ENCODE measurements at regions not wholly inside any gene's neighbourhood (a gene's known extent, or its start where the extent isn't known, plus 50 kb on each side); places are given as distances from the start of the nearest gene placed in this dataset.

- Histone ChIP-seq H3K27ac (ENCODE audit: low read depth in 2 of 2, low read length in 1 of 2) (no peak overlapping the region), H3K9ac (no peak overlapping the region), H3K4me3 (ENCODE audit: low read depth in 2 of 2, low read length in 1 of 2) (peak overlapping the region in 1 of 2 experiments; percentile 10; a peak in 1 of 4 replicates), H3K4me1 (ENCODE audit: control insufficient read depth in 1 of 2, insufficient read depth in 2 of 2, low read depth in 1 of 2, low read length in 1 of 2) (no peaks in the 10 kb centered on the region; a peak in 1 of 4 replicates), H3K27me3 (ENCODE audit: insufficient read depth) (no peaks in the 10 kb centered on the region), H3F3A (replicated peaks; ENCODE audit: insufficient read depth) (no peaks in the 10 kb centered on the region), H3K9me2 (no peaks in the 10 kb centered on the region), H3K79me2 (ENCODE audit: insufficient read depth) (no peaks in the 10 kb centered on the region), H2AFZ (ENCODE audit: low read depth) (no peak overlapping the region), H4K20me1 (ENCODE audit: insufficient read depth) (no peaks in the 10 kb centered on the region), H3K36me3 (replicated peaks in 1 of 2; ENCODE audit: control insufficient read depth in 1 of 2, insufficient read depth in 2 of 2, low read length in 1 of 2) (no peaks in the 10 kb centered on the region), H3K9me3 (no peaks in the 10 kb centered on the region), H3K4me2 (no peak overlapping the region)
- ChIA-PET CTCF (interaction anchor here (8.3 kb wide), 1 partner anchor 90 kb away, joined by 98 read pairs; no protein-coding TSS in a partner anchor), POLR2A (no interaction called here)
- TF ChIP-seq SMC3 (IDR thresholded peaks at IDR 0.05; ENCODE audit: low read depth, low read length): peak; percentile 37; the same call in 1 of the 2 replicates
- no peak for TF ChIP-seq USF1 (IDR thresholded peaks at IDR 0.05; ENCODE audit: borderline replicate concordance, low read depth)
- peak; percentile 86 for TF ChIP-seq CTCF (IDR thresholded peaks at IDR 0.05)
- TF ChIP-seq RAD21 (IDR thresholded peaks at IDR 0.05; ENCODE audit: low read length): peak; percentile 76
- TF ChIP-seq USF2 (IDR thresholded peaks at IDR 0.05; ENCODE audit: borderline replicate concordance, low read depth, low read length): no peak
- 6% methylated on average over 4 of the region's 4 CpGs for WGBS (ENCODE audit: low lambda C conversion rate)
- peak; percentile 45 for DNase-seq
Measured at GRCh38 chr3:132253262-132253878, 63.8 kb upstream of the ACP3 start.

GRCh38 chr3:132254076-132254755 is 63.0 kb upstream of the ACP3 start:
- H3K27ac ChIP-seq (ENCODE audit: low read depth in 2 of 2, low read length in 1 of 2): no peak overlapping the region
- 49% methylated on average over 4 of the region's 4 CpGs for WGBS (ENCODE audit: low lambda C conversion rate)
- POLR2A ChIA-PET: no interaction called here
- no peak for TF ChIP-seq FOXM1 (IDR thresholded peaks at IDR 0.05; ENCODE audit: low read depth)
- no peak for TF ChIP-seq ELF1 (IDR thresholded peaks at IDR 0.05)
- TF ChIP-seq TCF12 (IDR thresholded peaks at IDR 0.05): no peak
- TF ChIP-seq IRF3 (IDR thresholded peaks at IDR 0.05; ENCODE audit: low read depth, low read length): no peak
- no peak for TF ChIP-seq MAX (IDR thresholded peaks at IDR 0.05; ENCODE audit: low read depth)
- TF ChIP-seq SMC3 (IDR thresholded peaks at IDR 0.05; ENCODE audit: low read depth, low read length): no peak
- no peak for TF ChIP-seq TAF1 (IDR thresholded peaks at IDR 0.05; ENCODE audit: borderline replicate concordance, low read depth, low read length)
- no peak for TF ChIP-seq TEAD4 (IDR thresholded peaks at IDR 0.05; ENCODE audit: borderline replicate concordance, insufficient read depth)
- TF ChIP-seq EZH2phosphoT487 (IDR thresholded peaks at IDR 0.05; ENCODE audit: borderline replicate concordance, low read depth): no peak
- no peak for TF ChIP-seq CHD2 (IDR thresholded peaks at IDR 0.05; ENCODE audit: low read length, partially characterized antibody)
- TF ChIP-seq ZBTB33 (IDR thresholded peaks at IDR 0.05; ENCODE audit: borderline replicate concordance, low read depth): no peak
- no peak for TF ChIP-seq NFIC (IDR thresholded peaks at IDR 0.05; ENCODE audit: borderline replicate concordance)
- TF ChIP-seq EP300 (IDR thresholded peaks at IDR 0.05; ENCODE audit: borderline replicate concordance in 1 of 2, low read depth in 1 of 2, low read length in 1 of 2): no peak
- TF ChIP-seq GABPA (IDR thresholded peaks at IDR 0.05; ENCODE audit: low read depth): no peak

More at GRCh38 chr3:132254076-132254755, 63.0 kb upstream of the ACP3 start:
- no peaks in the 10 kb centered on the region for H3F3A ChIP-seq (replicated peaks; ENCODE audit: insufficient read depth)
- H3K79me2 ChIP-seq (ENCODE audit: insufficient read depth): no peaks in the 10 kb centered on the region
- no peaks in the 10 kb centered on the region for H3K9me3 ChIP-seq
- H3K27me3 ChIP-seq (ENCODE audit: insufficient read depth): no peaks in the 10 kb centered on the region
- no peaks in the 10 kb centered on the region for H3K4me1 ChIP-seq (ENCODE audit: control insufficient read depth in 1 of 2, insufficient read depth in 2 of 2, low read depth in 1 of 2, low read length in 1 of 2)
- no peak overlapping the region for H2AFZ ChIP-seq (ENCODE audit: low read depth)
- H3K9ac ChIP-seq: no peak overlapping the region
- CTCF ChIA-PET: interaction anchor here (1.0 to 8.0 kb wide), 6 partner anchors 8 to 143 kb away, joined by 3 to 126 read pairs (median 28); no protein-coding TSS in a partner anchor
- H3K4me2 ChIP-seq: no peak overlapping the region
- H4K20me1 ChIP-seq (ENCODE audit: insufficient read depth): no peaks in the 10 kb centered on the region
- no peak overlapping the region for H3K4me3 ChIP-seq (ENCODE audit: low read depth in 2 of 2, low read length in 1 of 2)
- no peak for DNase-seq
- no peaks in the 10 kb centered on the region for H3K36me3 ChIP-seq (replicated peaks in 1 of 2; ENCODE audit: control insufficient read depth in 1 of 2, insufficient read depth in 2 of 2, low read length in 1 of 2)
- H3K9me2 ChIP-seq: no peaks in the 10 kb centered on the region
